ENCODE measurements at regions not wholly inside any gene's neighbourhood (a gene's known extent, or its start where the extent isn't known, plus 50 kb on each side); places are given as distances from the start of the nearest gene placed in this dataset.
A peak's percentile ranks its signal among the peaks of the same experiment; 100 is the strongest.

DNA sequence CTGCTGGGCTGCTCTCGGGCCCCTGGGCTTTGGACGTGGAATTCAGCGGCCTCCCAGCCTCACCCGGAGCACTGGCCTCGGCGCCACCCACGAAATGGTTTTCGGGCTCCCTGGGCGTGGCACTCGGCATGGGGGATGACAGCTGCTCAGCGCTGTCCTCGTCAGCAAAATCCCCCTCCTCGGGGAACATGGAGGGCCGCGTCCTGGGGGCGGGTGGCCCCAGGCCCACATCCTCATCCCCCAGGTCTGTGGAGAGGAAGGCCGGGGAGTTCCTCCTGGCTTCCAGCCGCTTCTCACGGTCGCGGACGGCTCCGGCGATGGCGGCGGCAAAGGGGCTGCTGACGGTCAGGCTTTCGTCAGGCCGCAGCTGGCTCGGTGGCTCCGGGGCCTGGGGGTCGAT, 88.4 kb downstream of the CTTN start:
- no peak for DNase-seq (ENCODE audit: low spot score)

DNA sequence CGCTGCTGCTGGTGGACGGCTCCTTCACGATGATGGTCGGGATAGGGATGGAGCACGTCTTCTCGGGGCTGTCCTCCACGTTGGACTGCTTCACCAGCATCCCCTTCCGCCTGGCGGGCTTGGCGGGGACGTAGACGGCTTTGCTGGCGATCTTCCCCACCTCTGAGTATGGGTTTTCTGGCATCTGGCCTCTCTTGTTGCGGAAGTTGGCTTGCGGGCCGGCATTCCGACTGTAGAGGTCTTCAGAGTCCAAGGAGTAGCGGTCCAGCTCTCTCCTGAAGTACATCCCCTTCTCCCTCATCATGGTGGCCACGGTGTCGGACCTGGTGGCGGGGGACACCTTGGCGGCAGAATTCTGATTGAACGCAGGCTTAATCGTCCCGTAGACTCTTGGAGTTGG, 88.8 kb downstream of the CTTN start:
- no peak for DNase-seq (ENCODE audit: low spot score)

DNA sequence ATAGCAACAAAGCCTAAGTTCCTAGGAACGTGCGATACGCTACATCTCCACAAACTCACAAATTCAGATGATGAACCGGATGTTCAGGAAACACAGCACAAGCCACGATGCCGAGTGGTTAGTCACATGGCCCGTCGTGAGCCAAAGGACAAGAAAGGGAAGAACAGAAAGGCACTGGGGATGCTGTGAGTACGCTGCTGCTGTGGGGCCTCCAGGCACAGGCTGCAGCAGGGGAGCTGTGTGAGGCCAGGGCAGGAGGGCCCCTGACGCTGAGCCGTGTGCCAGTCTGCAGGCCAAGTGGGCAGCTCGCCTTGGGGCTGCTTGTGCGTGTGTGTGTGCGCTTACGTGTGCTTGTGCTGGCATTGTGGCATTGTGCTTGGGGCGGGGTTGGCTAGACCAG, 89.4 kb downstream of the CTTN start:
- DNase-seq (ENCODE audit: low spot score): no peak

DNA sequence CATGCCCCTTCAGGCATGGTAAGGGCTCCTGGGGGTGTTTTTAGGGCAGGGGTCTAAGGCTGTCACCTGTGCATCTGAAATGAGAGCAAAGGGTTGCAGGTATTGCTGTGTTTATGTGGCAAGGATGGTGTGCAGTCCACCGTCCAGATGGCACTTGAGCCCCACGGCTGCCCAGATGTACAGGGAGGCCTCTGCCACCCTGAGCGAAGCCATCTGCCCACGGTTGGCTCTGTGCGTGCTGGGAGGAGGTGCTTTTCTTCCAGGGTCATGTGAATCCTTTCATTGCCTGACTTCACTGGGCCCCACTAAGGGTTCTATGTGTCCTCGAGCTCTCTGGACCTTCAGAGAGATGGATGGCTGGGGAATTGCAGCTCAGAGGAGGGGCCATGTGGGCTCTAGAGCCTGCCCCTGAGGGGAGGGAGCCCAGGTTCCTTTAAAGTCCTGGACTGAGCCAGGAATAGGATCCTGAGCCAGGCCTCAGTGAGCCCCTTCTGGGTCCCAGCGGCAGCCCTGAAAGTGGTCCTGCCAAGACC, 89.9 kb downstream of the CTTN start:
- DNase-seq (ENCODE audit: low spot score): no peak

DNA sequence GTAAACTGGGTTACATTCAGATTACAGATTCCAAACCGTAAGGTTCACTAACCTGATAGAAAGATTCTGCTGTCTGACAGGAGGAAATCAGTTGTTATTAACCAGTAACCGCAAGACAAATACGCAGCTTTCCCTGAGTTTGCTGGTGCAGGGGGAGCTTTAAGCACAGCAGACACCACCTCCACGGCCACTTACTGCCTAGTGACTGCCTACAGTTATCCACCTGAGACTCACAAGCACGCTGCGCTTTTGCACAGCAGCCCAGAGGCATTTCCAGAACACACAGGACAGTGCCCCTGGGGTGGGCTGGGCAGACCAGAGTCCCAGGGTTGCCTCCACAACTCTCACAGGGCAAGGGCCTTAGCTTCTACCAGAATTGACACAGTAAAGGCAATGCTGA, 90.9 kb downstream of the CTTN start:
- DNase-seq (ENCODE audit: low spot score): no peak

DNA sequence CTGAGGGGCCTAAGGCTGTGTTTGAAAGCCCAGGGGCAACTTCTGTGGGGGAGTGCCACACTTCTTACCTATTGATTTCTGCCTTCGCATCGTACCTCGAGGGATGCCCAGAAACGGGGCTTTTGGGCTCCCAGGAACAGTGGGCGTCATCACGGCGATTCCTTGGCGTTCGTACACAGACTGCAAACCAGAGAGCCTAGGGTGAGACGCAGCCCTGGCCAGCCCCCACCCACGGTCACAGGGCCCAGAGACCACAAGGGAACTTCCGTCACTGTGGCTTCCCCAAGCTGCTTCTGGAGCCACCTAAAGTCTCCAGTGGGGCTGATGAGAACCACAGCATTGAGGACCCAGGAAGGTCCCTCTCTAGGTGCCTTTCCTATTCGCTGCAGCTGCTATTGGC, 91.9 kb downstream of the CTTN start:
- no peak for DNase-seq (ENCODE audit: low spot score)

DNA sequence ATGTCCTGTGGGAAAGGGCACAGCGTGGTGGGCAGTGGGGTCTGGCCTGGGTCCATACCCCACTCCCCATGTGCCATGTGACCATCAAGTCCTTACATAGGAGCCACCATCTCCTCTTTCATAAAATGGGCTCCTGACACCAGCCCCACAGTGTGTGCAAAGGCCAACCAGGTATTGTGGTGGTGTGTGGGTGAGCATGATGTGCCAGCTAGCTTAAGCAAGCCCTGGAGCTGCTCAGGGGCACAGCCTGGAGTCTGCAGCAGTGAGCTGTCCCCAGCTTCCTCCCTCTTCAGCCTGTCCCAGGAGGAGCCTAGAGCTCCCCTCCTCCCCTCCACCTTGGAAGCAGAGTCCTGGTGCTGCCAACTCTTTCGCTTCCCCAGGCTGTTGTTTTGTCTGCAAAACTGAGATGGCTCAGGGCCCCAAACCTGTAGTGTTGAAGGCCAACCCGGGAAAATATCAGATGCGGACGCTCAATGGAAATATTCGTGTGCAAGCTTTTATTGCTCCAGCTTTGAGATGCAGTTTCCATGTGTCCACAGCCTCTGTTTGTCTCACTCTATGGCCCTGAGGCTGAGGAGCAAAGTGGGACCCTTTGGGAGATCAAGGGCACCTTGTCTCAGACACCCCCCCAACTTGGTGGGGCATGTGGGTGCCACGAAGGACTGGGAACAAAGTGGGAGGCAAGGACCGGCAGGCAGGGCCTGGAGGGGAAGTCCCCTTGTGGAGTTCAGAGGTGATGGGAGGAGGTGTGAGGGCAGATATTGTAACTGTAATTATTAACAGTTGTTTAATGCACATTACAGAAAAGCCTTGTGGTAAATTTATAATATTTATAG, 92.6 kb downstream of the CTTN start:
- DNase-seq (ENCODE audit: low spot score): no peak

DNA sequence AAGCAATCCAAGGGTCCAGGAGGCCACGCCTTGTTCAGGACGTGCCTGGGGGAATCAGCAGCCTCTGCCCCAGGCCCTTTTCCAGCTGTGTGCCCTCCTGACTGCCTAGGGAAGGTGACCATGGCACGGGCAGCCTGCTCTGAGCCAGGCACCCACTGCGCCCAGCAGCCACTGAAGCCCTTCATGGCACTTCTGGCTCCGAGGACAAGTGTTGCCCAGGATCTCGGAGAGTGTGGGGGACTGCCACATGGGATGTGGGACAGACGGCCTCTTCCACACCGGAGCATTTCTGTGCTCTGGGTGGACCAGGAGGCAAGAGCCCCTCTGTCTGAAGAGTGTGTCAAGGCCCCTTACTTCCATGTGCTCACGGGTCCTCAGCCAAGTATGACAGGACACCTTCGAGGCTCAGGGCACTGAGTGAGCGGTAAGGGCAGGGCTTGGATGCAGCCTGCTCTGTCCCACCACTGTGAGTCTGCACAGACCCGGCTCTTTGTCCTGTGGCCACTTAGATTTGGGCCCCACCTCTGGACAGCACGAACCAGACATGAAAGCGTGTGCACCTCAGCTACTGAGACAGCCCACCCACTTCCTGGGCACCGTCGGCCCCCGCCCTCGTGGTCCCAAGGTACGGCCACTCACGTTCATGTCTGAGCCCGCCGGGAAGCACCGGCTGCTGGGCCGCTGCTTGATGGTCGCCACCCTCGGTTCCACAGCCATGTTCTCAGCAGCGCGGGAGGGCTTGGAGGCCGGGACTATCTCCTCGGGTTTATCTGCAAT, 93.6 kb downstream of the CTTN start:
- DNase-seq (ENCODE audit: low spot score): no peak

DNA sequence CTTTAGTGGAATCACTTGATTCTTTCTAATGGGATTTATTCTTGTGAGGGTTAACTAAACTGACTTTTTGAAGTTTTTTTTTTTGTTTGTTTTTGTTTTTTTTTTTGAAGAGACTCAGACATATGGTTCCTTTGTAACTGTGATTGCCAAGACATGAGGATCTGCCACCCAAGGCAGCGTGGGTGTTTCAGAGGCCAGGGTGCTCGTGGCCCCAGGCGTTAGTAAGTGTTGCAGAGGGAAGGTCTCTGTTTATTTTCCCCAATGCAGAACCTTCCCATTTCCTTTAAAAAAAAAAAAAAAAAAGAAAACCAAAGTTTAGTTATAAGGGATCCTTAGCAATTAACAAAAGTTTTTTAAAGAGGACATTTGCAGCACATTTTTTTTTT, 94.8 kb downstream of the CTTN start:
- DNase-seq (ENCODE audit: low spot score): peak; percentile 21

DNA sequence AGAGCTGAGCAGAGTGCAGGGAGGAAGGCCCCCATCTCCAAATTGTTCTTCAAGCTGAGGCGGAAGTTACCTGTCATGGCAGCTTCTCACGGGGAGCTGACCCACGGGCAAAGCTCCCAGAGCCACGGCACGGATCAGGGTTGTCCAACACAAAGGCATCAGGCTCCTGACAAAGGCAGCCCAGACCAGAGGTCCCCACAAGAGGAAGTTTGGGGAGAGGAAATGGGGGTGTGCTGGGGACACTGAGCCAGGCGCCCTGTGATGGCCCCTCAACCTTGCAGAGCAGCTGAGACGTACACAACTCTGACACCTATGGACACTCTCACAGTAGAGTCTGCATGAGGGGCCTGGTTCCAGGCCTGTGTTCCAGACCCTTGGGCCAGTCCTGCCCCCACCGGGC, 95.6 kb downstream of the CTTN start:
- no peak for DNase-seq (ENCODE audit: low spot score)

DNA sequence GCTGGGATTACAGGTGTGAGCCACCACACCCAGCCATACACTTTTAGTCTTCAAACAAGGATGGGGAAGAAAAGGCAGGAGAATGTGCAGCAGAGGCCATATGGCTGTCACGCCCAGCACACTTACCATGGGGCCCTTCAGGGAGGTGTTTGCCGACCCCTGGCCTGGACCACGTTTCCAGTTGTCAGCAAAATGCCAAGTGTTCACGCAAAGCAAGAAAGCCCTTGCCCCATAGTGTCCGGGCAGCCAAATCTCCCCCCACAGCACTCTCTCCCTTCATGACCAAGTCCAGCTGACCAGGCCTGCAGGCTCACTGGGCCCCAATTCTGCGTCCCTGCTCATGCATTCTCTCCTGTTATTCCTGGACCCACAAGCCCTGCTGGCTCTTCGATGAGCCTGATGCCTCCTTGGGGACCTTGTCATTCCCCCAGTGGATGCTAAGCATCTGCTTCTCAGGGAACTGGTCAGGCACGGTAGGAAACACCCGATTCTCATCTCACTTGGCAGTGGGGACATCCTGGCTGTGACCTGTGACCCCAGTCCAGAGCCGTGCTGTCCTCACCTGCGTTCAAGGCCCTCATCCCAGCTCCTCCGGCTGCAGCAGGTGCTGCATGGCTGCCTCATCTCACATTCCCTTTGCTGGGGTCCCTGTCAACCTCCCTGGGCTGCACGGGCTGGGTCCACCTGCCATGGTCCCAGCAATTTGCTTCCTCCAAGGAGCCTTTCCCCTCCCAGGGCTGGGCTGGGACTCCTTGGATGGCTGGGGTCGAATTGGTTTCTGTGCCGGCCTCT, 96.4 kb downstream of the CTTN start:
- no peak for DNase-seq (ENCODE audit: low spot score)

DNA sequence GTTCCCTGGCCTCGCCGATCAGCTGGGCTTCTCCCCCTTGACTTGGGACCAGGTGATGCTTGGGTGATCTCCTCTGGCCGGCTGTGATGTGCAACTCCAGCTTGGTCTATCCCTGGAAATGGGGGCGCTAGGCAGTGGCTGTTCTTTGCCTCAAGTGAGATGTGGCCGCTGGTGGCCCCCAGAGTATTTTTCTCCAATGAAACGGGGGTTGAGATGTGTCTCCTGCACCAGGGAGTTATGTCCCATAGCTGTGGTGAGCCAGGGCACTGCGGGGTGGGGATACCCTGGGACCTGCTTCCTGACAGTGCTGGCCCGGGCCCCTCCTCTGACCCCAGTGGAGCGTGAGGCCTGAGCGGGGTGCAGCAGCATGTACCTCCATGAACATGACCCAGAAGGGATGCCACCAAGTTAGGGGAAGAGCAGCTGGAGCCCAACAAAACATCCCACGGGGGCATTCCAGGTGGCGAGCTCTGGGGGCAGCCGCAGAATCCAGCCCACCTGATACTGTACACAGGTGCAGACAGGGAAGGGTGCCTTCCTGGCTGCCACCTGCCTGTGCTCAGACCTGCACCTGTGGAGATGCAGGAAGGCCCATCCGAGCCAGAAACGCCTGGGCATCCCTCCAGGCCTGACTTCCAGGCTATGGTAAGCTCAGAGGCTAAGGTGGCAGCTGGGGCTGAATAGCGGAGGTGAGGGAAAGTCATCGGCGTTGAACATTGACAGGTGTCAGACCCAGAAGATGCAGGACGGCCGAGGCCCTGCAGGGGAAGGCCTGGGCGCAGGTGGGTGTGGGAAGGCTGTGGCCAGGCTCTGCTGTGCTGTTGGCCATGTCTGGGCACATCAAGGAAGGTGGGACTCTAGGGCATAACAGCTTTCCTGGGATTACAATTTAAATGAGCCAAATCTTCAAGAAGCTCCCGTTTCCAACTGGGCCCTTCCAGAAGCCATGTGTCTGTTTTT, 97.3 kb downstream of the CTTN start:
- no peak for DNase-seq (ENCODE audit: low spot score)

DNA sequence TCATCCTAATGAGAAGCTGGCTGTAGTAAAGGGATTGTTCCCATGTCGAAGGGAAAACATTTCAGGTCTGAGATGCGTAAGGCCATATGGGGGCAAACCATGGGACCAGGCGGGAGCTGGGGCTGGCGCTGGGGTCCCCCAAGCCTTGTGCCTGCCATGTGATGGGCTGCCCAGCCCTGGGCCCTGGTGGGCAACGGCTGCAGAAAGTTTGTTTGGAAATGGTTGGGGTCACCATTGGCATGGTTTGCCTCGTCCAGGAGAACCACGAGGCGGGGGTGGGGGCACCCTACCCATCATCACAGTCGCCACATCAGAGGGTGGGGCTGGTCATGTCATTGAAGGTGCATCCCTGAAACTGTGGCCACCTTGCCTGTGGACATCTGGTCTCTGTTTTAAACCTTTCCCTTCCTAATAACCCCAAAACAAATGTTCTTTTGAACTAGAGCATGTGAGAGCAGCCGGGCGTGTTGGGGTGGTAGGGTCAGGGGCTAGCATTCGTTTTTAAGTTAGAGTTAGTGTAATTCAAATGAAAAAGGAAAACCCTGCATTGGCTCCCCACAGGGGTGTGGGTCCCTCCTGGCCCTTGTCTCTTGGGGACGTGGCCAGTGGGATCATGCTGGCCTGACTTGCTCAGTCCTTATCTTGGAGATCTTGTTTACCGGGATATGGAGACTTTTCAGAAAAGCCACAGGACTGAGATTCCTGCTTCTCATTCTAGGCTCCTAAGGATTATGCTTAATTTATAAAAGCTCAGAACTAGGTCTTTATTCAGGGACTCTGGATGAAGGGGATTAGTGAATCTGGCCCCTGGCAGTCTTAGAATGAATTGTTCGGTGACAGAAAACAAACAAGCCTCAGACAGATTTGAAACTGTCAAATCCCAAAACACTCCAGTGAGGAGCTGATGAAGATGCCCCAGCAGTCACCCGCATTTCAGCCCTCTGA, 98.5 kb downstream of the CTTN start:
- no peak for DNase-seq (ENCODE audit: low spot score)

DNA sequence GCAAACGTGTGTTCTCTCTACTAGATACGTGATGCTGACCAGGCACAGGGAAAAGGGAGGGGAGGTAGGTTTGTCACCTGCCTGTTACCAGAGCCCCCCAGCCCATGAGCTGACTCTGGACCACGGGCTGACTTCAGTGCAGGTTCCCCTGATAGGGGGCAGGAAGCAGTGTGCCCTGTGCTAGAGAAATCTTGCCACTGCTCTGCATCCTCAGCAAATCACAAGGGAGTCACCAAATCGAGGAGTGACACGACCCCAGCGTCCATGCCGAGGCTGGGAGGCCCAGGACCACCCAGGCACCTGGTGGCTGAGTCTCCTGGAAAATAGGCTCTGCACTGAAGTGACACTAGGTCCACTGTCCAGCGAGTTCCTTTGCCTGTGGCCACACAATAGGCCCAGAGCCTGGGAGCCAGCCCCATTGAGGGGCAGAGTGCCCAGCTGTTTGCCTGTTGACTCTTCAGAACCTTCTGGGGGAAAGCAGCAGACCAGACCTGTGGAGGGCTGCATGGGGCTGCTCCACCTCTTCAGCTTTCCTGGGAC, 99.3 kb downstream of the CTTN start:
- DNase-seq (ENCODE audit: low spot score): no peak

DNA sequence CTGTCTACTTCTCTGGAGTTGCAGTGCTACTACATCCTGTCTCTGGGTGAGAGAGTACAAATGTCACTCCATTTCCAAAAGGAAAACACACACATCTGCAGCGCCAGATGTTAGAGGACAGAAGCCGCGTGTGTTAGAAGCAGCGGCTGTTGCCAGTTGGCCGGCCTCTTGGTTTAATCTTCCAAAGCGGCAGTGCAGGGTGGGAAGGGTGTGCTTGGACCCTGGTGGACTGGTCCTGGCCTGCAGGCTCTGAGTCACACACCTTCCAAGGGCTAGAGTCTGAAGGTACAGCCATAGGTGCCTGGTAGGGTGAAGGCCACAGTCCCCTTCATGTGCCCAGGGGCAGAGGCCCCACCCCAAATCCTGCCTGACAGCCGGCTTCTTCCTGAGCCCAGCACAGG, 99.8 kb downstream of the CTTN start:
- no peak for DNase-seq (ENCODE audit: low spot score)

DNA sequence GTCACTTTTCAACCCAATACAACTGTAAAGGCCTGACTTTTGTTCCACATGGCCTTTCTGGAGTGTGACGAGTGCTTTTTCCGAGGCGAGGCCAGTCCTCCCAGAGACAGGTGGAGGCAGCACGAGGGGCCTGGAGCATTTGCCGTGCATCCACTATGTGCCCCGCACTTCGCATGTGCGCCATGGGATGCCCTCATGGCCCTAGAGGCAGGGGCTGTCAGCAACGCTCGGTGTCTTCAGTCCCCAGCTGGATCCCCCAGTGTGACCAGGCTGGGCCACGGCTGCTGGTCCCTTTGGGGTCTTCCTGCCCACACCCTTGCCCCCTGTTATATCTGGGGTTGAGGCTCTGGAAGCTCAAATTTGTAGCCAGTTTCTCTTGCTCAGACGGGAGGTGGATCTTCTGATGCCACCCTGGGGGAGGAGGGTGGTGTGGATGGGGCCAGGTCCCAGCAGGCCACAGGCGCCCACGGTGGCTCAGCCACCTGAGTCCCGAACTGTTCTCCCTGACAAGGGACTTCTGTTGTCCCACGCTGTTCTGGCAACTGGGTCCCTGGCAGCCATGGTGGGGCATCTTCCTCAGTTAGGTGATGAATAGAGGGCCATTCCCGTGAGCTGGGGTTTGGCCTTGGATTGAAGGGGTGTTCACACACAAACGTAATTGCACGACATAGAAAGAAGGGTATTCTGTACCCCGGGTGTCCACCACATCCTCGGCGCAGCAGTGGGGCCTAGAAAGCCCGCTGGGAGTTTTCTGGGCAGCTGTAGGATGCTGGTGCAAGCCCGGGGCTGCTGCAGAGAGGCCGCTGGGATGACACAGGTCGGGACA, 100.9 kb downstream of the CTTN start:
- DNase-seq (ENCODE audit: low spot score): no peak

DNA sequence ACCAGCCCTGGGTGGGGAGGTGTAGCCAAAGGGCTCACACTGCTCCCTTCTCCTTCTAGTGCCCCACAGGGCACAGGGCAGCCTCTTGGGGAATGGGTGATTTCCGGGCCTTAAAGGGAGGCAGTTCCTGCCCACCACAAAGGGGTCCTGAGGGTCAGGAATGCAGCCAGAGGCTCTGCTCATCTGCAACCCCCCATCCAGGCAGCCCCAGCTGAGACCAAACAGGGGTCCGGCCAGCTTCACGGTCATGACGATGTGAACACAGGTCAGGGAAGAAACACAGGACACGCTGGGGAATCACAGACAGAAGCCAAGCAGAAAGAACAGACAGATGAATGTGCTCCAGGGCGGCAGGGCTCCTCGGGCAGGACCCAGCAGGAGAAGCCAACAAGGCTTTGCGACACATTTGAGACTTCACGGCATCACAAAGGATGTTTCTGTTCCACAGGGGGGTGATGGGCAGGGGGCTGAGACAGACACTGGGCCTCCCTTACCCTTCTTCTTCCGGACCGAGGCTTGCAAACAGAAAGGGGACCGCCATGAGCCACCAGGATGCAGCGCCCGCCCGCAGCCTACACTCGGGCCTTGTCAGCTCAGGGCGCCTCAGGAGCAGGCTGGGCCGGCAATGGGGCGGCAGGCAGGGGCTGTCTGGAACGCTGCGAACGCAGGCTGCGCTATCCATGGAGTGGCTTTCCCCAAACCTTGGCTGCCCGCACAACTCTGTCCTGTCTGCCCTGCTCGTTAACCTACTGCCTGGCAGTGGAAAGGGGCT, 101.9 kb downstream of the CTTN start:
- no peak for DNase-seq (ENCODE audit: low spot score)
